HepG2 (cell line): ENCODE measurements at regions not wholly inside any gene's neighbourhood (a gene's known extent, or its start where the extent isn't known, plus 50 kb on each side); places are given as distances from the start of the nearest gene placed in this dataset.

Source experiments
- CREM ChIP-seq, 2 experiments: sonication (generic) in 1 of 2; formaldehyde crosslinking in 1 of 2; IDR thresholded peaks; 2 replicates each; pipeline versions ENCODE4 v1.4.0 to v1.6.1; 2016 to 2020; ENCODE audit warnings: antibody characterized with exemption in 1 of 2, mild to moderate bottlenecking in 1 of 2, missing genetic modification reagents in 1 of 2
- EEA1 ChIP-seq: sonication (generic); formaldehyde crosslinking; IDR thresholded peaks from 2 replicates; pipeline ENCODE4 v1.5.1; 2020; ENCODE audit warnings: mild to moderate bottlenecking, missing genetic modification reagents, borderline replicate concordance
- EHMT2 ChIP-seq: fragments of 200-600 bp; sonication (generic); IDR thresholded peaks from 2 replicates; pipeline ENCODE4 v1.7.0; 2017; ENCODE audit warnings: antibody characterized with exemption, low read depth, low read length, borderline replicate concordance
- HMG20A ChIP-seq: IDR thresholded peaks from 2 replicates; pipeline ENCODE4 v1.6.1; 2016; ENCODE audit warnings: borderline replicate concordance
- KLF13 ChIP-seq: sonication (generic); formaldehyde crosslinking; IDR thresholded peaks from 2 replicates; pipeline ENCODE4 v1.4.0; 2020; ENCODE audit warnings: mild to moderate bottlenecking, missing genetic modification reagents
- KLF6 ChIP-seq: IDR thresholded peaks from 2 replicates; pipeline ENCODE4 v1.8.0; 2016; ENCODE audit warnings: missing biosample characterization, missing genetic modification reagents
- LCORL ChIP-seq, 2 experiments: fragments of 450-650 bp in 1 of 2; sonication (generic) in 1 of 2; formaldehyde crosslinking in 1 of 2; IDR thresholded peaks; 2 replicates each; pipeline versions ENCODE4 v1.5.0 to v1.6.1; 2017 to 2020; ENCODE audit warnings: antibody characterized with exemption in 1 of 2, missing genetic modification reagents in 1 of 2
- MED1 ChIP-seq: sonication (generic); formaldehyde crosslinking; IDR thresholded peaks from 2 replicates; pipeline ENCODE4 v1.4.0; 2020; ENCODE audit warnings: missing genetic modification reagents
- PHF5A ChIP-seq: IDR thresholded peaks from one replicate; pipeline ENCODE4 v1.6.1; 2018; ENCODE audit warnings: low read depth, missing genetic modification reagents; ENCODE audit not compliant: unreplicated experiment
- RARA ChIP-seq: IDR thresholded peaks from 2 replicates; pipeline ENCODE4 v1.6.1; 2016; ENCODE audit warnings: missing genetic modification reagents, missing compliant biosample characterization
- RERE ChIP-seq: IDR thresholded peaks from 2 replicates; pipeline ENCODE4 v1.6.1; 2016; ENCODE audit warnings: low read depth, missing genetic modification reagents, missing compliant biosample characterization
- ZFX ChIP-seq: sonication (generic); formaldehyde crosslinking; IDR thresholded peaks from 2 replicates; pipeline ENCODE4 v1.4.0; 2020; ENCODE audit warnings: mild to moderate bottlenecking, low read depth, missing genetic modification reagents, moderate library complexity
- ZNF704 ChIP-seq: sonication (generic); formaldehyde crosslinking; IDR thresholded peaks from 2 replicates; pipeline ENCODE4 v1.8.1; 2023; ENCODE audit warnings: mild to moderate bottlenecking, inconsistent platforms, moderate library complexity, missing genetic modification reagents, borderline replicate concordance
- ZNF788 ChIP-seq: sonication (generic); formaldehyde crosslinking; IDR thresholded peaks from 2 replicates; pipeline ENCODE4 v1.5.0; 2020; ENCODE audit warnings: mild to moderate bottlenecking, missing genetic modification reagents, borderline replicate concordance
- TF ChIP-seq, protein P1 (sequence below): IDR thresholded peaks from 2 replicates; pipeline ENCODE4 v1.6.1; 2012; ENCODE audit warnings: low read length, improper control_type of control experiment
- TF ChIP-seq, protein P2 (sequence below): sonication (generic); formaldehyde crosslinking; IDR thresholded peaks from 2 replicates; pipeline ENCODE4 v1.4.0; 2020; ENCODE audit warnings: mild to moderate bottlenecking, missing genetic modification reagents, borderline replicate concordance

- TF ChIP-seq ZFX (CRISPR knock-in tag): 0 out of 2 replicates have a peak, but pooled peaks have one; percentile 20
- peak; percentile 42; the same call in 1 of the 2 replicates for TF ChIP-seq RARA (CRISPR knock-in tag)
- TF ChIP-seq EEA1 (CRISPR knock-in tag): no peak
- no peak for TF ChIP-seq ZNF704 (CRISPR knock-in tag)
- TF ChIP-seq HMG20A (CRISPR knock-in tag): peak; percentile 59; the same call in 1 of the 2 replicates
- TF ChIP-seq, protein P1, sequence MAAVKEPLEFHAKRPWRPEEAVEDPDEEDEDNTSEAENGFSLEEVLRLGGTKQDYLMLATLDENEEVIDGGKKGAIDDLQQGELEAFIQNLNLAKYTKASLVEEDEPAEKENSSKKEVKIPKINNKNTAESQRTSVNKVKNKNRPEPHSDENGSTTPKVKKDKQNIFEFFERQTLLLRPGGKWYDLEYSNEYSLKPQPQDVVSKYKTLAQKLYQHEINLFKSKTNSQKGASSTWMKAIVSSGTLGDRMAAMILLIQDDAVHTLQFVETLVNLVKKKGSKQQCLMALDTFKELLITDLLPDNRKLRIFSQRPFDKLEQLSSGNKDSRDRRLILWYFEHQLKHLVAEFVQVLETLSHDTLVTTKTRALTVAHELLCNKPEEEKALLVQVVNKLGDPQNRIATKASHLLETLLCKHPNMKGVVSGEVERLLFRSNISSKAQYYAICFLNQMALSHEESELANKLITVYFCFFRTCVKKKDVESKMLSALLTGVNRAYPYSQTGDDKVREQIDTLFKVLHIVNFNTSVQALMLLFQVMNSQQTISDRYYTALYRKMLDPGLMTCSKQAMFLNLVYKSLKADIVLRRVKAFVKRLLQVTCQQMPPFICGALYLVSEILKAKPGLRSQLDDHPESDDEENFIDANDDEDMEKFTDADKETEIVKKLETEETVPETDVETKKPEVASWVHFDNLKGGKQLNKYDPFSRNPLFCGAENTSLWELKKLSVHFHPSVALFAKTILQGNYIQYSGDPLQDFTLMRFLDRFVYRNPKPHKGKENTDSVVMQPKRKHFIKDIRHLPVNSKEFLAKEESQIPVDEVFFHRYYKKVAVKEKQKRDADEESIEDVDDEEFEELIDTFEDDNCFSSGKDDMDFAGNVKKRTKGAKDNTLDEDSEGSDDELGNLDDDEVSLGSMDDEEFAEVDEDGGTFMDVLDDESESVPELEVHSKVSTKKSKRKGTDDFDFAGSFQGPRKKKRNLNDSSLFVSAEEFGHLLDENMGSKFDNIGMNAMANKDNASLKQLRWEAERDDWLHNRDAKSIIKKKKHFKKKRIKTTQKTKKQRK: no peak
- TF ChIP-seq MED1 (CRISPR knock-in tag): peak; percentile 79; the same call in 1 of the 2 replicates
- peak; percentile 32; the same call in 1 of the 2 replicates for TF ChIP-seq LCORL (IDR thresholded peaks at IDR 0.05)
- TF ChIP-seq LCORL (CRISPR knock-in tag; IDR thresholded peaks at IDR 0.05): no peak
- no peak; the same call in 1 of the 2 replicates for TF ChIP-seq RERE (CRISPR knock-in tag)
- TF ChIP-seq KLF13 (CRISPR knock-in tag): no peak
- TF ChIP-seq PHF5A (CRISPR knock-in tag): no peak
- 0 out of 2 replicates have a peak, but pooled peaks have one; percentile 25 for TF ChIP-seq KLF6 (CRISPR knock-in tag)
- peak; percentile 84; the same call in 1 of the 2 replicates for TF ChIP-seq EHMT2
- no peak for TF ChIP-seq ZNF788 (CRISPR knock-in tag)
- peak; percentile 90 for TF ChIP-seq CREM (IDR thresholded peaks at IDR 0.05)
- no peak for TF ChIP-seq CREM (CRISPR knock-in tag; IDR thresholded peaks at IDR 0.05)
- TF ChIP-seq, protein P2, sequence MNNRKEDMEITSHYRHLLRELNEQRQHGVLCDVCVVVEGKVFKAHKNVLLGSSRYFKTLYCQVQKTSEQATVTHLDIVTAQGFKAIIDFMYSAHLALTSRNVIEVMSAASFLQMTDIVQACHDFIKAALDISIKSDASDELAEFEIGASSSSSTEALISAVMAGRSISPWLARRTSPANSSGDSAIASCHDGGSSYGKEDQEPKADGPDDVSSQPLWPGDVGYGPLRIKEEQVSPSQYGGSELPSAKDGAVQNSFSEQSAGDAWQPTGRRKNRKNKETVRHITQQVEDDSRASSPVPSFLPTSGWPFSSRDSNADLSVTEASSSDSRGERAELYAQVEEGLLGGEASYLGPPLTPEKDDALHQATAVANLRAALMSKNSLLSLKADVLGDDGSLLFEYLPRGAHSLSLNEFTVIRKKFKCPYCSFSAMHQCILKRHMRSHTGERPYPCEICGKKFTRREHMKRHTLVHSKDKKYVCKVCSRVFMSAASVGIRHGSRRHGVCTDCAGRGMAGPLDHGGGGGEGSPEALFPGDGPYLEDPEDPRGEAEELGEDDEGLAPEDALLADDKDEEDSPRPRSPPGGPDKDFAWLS (CRISPR knock-in tag): no peak
These were observed 163.1 kb downstream of the IBTK start (continued) for GRCh38 chr6:82084324-82084920.
